ENCODE measurements at regions not wholly inside any gene's neighbourhood (a gene's known extent, or its start where the extent isn't known, plus 50 kb on each side); places are given as distances from the start of the nearest gene placed in this dataset.

DNA sequence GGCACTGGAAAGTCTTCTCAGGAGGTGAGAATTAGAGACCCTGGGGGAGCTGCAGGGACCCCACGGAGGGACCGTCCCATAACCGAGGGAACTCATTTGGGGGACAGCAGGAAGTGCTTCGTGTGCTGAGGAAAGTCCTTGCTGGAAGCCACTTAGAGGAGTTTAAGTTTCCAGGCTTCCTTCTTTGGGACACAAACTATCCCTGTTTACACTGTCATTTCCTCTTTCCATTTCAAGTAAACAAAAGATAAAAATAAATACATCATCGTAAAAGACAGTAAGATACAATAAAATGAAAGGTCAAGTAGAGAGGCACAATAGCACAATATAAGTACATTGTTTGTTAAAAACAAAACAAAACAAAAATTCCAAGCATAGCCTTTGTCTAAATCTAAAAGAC is 101.2 kb downstream of the TTLL2 start:
- no TSS peak for BruUV-seq (replicated peaks)
- POLR2A ChIA-PET: no interaction called here
- TF ChIP-seq, protein P1, sequence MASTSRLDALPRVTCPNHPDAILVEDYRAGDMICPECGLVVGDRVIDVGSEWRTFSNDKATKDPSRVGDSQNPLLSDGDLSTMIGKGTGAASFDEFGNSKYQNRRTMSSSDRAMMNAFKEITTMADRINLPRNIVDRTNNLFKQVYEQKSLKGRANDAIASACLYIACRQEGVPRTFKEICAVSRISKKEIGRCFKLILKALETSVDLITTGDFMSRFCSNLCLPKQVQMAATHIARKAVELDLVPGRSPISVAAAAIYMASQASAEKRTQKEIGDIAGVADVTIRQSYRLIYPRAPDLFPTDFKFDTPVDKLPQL (IDR thresholded peaks at IDR 0.05; ENCODE audit: extremely low read depth, insufficient read length): no peak
- no peak for TF ChIP-seq PHB (CRISPR knock-in tag; IDR thresholded peaks at IDR 0.05)
- TF ChIP-seq WHSC1 (IDR thresholded peaks at IDR 0.05; ENCODE audit: low read length): no peak
- TF ChIP-seq, protein P2, sequence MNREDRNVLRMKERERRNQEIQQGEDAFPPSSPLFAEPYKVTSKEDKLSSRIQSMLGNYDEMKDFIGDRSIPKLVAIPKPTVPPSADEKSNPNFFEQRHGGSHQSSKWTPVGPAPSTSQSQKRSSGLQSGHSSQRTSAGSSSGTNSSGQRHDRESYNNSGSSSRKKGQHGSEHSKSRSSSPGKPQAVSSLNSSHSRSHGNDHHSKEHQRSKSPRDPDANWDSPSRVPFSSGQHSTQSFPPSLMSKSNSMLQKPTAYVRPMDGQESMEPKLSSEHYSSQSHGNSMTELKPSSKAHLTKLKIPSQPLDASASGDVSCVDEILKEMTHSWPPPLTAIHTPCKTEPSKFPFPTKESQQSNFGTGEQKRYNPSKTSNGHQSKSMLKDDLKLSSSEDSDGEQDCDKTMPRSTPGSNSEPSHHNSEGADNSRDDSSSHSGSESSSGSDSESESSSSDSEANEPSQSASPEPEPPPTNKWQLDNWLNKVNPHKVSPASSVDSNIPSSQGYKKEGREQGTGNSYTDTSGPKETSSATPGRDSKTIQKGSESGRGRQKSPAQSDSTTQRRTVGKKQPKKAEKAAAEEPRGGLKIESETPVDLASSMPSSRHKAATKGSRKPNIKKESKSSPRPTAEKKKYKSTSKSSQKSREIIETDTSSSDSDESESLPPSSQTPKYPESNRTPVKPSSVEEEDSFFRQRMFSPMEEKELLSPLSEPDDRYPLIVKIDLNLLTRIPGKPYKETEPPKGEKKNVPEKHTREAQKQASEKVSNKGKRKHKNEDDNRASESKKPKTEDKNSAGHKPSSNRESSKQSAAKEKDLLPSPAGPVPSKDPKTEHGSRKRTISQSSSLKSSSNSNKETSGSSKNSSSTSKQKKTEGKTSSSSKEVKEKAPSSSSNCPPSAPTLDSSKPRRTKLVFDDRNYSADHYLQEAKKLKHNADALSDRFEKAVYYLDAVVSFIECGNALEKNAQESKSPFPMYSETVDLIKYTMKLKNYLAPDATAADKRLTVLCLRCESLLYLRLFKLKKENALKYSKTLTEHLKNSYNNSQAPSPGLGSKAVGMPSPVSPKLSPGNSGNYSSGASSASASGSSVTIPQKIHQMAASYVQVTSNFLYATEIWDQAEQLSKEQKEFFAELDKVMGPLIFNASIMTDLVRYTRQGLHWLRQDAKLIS (CRISPR knock-in tag; IDR thresholded peaks at IDR 0.05): no peak
- TF ChIP-seq, protein P3, sequence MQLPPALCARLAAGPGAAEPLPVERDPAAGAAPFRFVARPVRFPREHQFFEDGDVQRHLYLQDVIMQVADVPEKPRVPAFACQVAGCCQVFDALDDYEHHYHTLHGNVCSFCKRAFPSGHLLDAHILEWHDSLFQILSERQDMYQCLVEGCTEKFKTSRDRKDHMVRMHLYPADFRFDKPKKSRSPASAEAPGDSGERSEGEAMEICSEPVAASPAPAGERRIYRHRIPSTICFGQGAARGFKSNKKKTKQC (CRISPR knock-in tag; IDR thresholded peaks at IDR 0.05): no peak
- TF ChIP-seq ZNF347 (CRISPR knock-in tag; IDR thresholded peaks at IDR 0.05; ENCODE audit: low read depth): no peak
- no peak for TF ChIP-seq KDM1A (IDR thresholded peaks at IDR 0.05)
- no peak for TF ChIP-seq SP1 (CRISPR knock-in tag; IDR thresholded peaks at IDR 0.05)
- no peak for TF ChIP-seq TAF15 (IDR thresholded peaks at IDR 0.05; ENCODE audit: low read depth, low read length)
- TF ChIP-seq, protein P4, sequence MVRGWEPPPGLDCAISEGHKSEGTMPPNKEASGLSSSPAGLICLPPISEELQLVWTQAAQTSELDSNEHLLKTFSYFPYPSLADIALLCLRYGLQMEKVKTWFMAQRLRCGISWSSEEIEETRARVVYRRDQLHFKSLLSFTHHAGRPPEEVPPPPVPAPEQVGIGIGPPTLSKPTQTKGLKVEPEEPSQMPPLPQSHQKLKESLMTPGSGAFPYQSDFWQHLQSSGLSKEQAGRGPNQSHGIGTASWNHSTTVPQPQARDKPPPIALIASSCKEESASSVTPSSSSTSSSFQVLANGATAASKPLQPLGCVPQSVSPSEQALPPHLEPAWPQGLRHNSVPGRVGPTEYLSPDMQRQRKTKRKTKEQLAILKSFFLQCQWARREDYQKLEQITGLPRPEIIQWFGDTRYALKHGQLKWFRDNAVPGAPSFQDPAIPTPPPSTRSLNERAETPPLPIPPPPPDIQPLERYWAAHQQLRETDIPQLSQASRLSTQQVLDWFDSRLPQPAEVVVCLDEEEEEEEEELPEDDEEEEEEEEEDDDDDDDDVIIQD (CRISPR knock-in tag; IDR thresholded peaks at IDR 0.05): no peak
- no peak for TF ChIP-seq POLR2G (IDR thresholded peaks at IDR 0.05; ENCODE audit: low read depth, low read length)
- TF ChIP-seq, protein P5, sequence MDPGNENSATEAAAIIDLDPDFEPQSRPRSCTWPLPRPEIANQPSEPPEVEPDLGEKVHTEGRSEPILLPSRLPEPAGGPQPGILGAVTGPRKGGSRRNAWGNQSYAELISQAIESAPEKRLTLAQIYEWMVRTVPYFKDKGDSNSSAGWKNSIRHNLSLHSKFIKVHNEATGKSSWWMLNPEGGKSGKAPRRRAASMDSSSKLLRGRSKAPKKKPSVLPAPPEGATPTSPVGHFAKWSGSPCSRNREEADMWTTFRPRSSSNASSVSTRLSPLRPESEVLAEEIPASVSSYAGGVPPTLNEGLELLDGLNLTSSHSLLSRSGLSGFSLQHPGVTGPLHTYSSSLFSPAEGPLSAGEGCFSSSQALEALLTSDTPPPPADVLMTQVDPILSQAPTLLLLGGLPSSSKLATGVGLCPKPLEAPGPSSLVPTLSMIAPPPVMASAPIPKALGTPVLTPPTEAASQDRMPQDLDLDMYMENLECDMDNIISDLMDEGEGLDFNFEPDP (CRISPR knock-in tag; IDR thresholded peaks at IDR 0.05): no peak
- TF ChIP-seq NEUROD1 (IDR thresholded peaks at IDR 0.05; ENCODE audit: borderline replicate concordance, low read depth, low read length, partially characterized antibody): no peak
- TF ChIP-seq, protein P6, sequence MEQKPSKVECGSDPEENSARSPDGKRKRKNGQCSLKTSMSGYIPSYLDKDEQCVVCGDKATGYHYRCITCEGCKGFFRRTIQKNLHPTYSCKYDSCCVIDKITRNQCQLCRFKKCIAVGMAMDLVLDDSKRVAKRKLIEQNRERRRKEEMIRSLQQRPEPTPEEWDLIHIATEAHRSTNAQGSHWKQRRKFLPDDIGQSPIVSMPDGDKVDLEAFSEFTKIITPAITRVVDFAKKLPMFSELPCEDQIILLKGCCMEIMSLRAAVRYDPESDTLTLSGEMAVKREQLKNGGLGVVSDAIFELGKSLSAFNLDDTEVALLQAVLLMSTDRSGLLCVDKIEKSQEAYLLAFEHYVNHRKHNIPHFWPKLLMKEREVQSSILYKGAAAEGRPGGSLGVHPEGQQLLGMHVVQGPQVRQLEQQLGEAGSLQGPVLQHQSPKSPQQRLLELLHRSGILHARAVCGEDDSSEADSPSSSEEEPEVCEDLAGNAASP (IDR thresholded peaks at IDR 0.05): no peak

More for the DNA sequence above, 101.2 kb downstream of the TTLL2 start:
- WGBS (ENCODE audit: insufficient coverage, low coverage, missing lambda C conversion rate): 1% methylated on average over 5 of the region's 5 CpGs
- Histone ChIP-seq H3K9me1 (ENCODE audit: control insufficient read depth, insufficient read depth, low read length) (no peaks in the 10 kb centered on the region), H3K4me2 (ENCODE audit: insufficient read depth, low read length) (no peak overlapping the region), H3K4me3 (no peak overlapping the region), H3K36me3 (ENCODE audit: control insufficient read depth, insufficient read depth, low read length) (no peaks in the 10 kb centered on the region), H3K9ac (ENCODE audit: insufficient read depth in 1 of 2, low read depth in 2 of 2, low read length in 2 of 2) (no peak overlapping the region), H2AFZ (ENCODE audit: low read depth, low read length) (no peak overlapping the region), H3K27me3 (ENCODE audit: control insufficient read depth in 2 of 2, insufficient read depth in 2 of 2, low read length in 2 of 2) (peaks cover 3 to 9% of the 10 kb centered on the region in 2 experiments; a peak in 4 of 5 replicates), H3K79me2 (ENCODE audit: control insufficient read depth, insufficient read depth, low read length) (no peaks in the 10 kb centered on the region), H3K27ac (ENCODE audit: extremely low read depth, low read depth, low read length) (no peak overlapping the region), H4K20me1 (replicated peaks; ENCODE audit: control insufficient read depth, insufficient read depth, low read length) (no peaks in the 10 kb centered on the region; the same call in 1 of the 2 replicates), H3K4me1 (replicated peaks in 1 of 2; ENCODE audit: control insufficient read depth in 2 of 2, insufficient read depth in 2 of 2, low read length in 2 of 2) (peaks cover 0 to 10% of the 10 kb centered on the region in 2 experiments; a peak in 2 of 5 replicates), H3K9me3 (replicated peaks; ENCODE audit: control insufficient read depth, insufficient read depth, low read depth, low read length) (no peaks in the 10 kb centered on the region)
- ATAC-seq (no peak), FAIRE-seq (no peak), DNase-seq (ENCODE audit: extremely low read depth in 1 of 4, low spot score in 3 of 4) (no peak)
- in situ Hi-C loops (cut with MboI): no loop called here
- CTCF ChIA-PET (ENCODE audit: low intra/inter-chr PET ratio): no interaction called here
- intact Hi-C loops (cut with micrococcal nuclease): no loop called here
